ENCODE measurements at regions not wholly inside any gene's neighbourhood (a gene's known extent, or its start where the extent isn't known, plus 50 kb on each side); places are given as distances from the start of the nearest gene placed in this dataset.

- TF ChIP-seq IRF1 (CRISPR knock-in tag; IDR thresholded peaks at IDR 0.05; ENCODE audit: low read depth) (no peak), POLR2A (IDR thresholded peaks at IDR 0.05; ENCODE audit: insufficient read depth in 1 of 2, low read depth in 2 of 2, low read length in 2 of 2) (no peak), ZNF207 (IDR thresholded peaks at IDR 0.05; ENCODE audit: borderline replicate concordance) (no peak), CEBPB (IDR thresholded peaks at IDR 0.05; ENCODE audit: borderline replicate concordance, low read depth, low read length) (no peak), PHF21A (CRISPR knock-in tag; IDR thresholded peaks at IDR 0.05) (no peak), ZSCAN20 (CRISPR knock-in tag; IDR thresholded peaks at IDR 0.05; ENCODE audit: borderline replicate concordance) (no peak), CTCF (CRISPR knock-in tag; IDR thresholded peaks at IDR 0.05) (no peak), DRAP1 (CRISPR knock-in tag; IDR thresholded peaks at IDR 0.05) (no peak), ZNF224 (CRISPR knock-in tag; IDR thresholded peaks at IDR 0.05) (no peak), ATF2 (CRISPR knock-in tag; IDR thresholded peaks at IDR 0.05) (no peak), NCOA5 (CRISPR knock-in tag; IDR thresholded peaks at IDR 0.05) (no peak)
These were observed 431.7 kb upstream of the B3GAT1 start for GRCh38 chr11:134843735-134844134.
